HG02840 (cell line): ENCODE measurements at regions not wholly inside any gene's neighbourhood (a gene's known extent, or its start where the extent isn't known, plus 50 kb on each side); places are given as distances from the start of the nearest gene placed in this dataset.

Experiments used
- ATAC-seq: cut with Tn5 transposase; IDR thresholded peaks from one replicate; pipeline ENCODE4 v1.9.1; 2021; ENCODE audit warnings: mild to moderate bottlenecking, moderate library complexity, moderate number of reproducible peaks; ENCODE audit not compliant: unreplicated experiment, low FRiP score

DNA sequence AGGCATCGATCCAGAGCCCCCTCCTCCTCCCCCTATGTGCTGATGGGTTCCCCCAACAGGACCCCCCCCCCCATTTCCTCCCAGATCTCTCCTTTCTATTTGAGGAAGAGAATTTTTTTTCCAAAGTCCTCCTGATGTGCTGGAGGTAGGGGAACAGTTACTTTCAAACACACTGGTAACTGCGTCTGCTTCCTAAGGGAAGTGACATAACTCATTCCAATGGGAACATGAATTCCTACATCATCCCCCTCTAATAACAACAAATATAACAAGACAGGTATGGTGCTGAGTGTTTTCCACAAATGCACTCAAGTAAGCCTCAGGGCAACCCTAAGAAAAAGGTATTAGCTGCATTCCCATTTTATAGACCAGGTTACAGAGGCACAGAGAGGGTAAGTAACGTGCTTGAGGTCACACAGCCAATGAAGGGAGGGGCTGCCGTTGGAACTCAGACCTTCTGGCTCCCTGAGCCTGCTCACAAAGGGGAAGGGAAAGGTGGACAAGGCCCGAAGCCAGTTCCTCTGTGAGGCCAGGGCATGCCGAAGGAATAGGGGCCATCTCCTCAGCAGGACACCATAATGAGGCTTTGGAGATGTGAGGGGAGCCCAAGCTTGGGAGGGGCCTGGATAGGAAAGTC, 121.1 kb upstream of the NCOR2 start:
- ATAC-seq = no peak

- no peak for ATAC-seq
These were observed 120.5 kb upstream of the NCOR2 start for GRCh38 chr12:124687917-124688316.

DNA sequence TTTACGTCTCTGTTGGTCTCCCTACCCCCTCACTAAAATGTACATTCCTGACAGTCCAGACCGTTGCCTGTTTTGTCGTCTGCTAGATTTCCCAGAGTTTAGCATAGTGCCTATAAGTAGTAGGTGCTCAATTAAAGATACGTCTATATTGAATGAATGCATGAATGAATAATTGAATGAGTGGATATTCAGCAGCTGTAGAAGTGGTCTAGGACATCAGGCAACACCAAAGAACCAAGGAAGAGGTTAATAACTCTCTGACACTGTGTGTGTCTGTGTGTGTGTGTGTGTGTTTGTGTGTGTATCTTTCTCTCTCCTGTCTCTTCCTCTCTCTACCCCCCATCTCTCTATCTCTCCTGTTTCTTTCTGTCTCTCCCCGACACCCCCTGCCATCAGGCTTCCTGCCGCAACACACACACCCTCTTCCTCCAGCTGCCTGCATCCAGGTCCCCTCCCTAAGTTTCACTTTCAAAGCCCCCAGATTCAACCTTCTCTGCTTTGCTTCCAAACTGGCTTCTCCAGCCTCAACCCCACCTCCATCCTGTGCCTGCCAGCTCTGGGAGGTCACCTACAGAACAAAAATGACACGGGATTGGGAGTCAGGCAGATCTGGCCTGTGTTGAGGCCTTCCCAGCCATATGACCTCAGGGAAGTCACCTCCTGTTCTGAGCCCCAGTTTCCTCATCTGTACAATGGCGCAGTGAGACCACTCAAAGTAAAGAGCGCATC, 119.9 kb upstream of the NCOR2 start:
- ATAC-seq = no peak

DNA sequence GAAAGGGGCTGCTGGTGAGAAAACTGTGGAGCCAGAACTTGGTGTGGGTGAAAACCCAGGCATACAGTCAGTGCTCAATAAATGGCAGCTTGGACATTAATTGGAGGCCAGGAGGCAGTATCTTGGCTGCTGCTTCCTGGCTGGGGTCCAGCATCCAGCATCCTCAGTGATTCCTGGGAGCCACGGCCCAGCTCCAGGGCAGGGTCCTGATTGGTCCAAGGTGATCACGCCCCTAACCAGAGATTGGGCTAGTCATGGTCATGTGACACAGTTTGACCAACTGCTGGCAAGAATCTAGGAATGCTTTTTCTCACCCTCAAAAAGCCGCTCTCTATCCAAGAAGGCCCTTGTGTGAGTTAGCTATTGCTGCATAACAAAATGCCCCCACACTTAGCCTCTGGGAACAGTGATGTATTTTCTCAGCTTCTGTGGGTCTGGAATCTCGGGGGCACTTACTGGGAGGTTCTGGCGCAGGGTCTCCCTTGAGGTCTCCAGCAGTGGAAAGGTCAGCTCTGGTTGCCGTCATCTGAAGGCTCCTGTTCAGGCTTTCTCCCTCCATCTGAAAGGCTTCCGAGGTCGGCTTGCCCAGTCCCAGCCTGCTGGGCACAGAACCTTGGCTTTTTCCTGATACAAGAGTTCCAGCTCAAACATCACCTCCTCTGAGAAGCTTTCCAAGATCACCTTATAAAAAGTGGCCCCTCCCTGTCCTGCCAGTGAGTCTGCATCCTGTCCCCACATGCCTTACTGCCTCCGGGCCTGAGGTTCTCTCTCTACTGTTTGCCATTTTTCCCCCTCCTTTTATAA, 119.2 kb upstream of the NCOR2 start:
- no peak for ATAC-seq

DNA sequence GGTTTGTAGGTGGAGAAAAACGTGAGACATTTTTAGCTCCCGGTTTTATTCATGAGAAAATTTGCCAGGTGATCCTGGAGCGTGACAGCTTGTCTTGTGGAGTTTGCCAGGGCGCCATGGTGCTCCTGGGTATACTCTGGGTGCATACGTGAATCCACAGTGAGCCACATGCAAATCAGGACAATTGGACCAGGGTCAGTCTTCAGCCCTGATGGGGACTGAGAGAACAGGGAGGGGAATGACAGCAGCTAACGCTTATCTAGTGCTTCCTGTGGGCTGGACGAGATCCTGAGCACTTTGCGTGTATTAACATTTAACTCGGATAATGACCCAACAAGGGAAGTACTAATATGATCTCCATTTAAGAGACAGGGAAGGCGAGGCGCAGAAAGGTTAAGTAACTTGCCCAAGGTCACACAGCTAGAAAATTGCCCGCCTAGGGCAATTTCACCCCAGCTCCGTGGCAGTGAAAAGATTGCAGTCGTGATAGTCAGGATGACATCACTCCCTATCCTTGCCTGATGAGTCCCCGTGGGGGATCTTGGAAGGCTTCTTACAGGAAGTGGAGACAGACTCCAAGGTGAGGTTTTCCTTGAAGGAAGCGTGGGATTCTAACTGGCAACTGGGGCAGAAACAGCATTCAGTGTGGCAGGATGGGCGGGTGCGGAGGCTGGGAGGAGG, 118.4 kb upstream of the NCOR2 start:
- no peak for ATAC-seq

DNA sequence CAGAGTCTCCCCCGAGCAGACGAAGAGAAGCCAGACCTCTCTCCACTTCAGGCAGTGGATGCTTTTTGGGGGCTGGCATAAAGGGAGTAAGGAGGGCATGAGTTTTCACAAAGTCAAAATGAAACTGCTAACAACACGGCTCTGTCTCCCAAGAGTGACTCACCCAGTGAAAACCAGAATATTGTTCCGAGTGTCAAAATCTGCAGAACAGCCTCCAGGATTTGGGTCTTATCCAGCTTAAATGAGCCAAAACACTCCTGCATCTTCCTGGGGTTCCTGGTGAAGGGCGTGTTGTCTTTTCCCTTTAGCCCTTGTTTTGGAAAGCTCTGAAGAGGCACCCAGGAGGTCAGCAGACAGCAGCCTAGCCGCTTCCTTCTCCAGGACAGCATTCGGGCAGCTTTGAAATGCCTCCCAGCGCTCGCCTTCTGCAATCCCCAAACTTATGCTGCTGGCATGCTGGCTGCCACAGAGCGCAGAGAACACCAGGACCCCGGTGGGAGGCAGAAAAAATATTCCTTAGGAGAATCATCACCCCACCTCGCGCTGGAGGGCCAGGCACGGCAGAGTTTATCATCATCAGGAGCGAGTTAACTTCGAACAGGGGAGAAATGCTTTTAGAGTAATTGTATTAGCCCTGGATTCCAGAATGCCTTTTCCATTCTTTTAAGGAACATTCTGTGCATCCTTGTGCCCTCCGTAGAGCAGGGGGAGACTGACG, 117.7 kb upstream of the NCOR2 start:
- no peak for ATAC-seq

GRCh38 chr12:124684496-124684895, 117.1 kb upstream of the NCOR2 start:
- ATAC-seq = no peak

DNA sequence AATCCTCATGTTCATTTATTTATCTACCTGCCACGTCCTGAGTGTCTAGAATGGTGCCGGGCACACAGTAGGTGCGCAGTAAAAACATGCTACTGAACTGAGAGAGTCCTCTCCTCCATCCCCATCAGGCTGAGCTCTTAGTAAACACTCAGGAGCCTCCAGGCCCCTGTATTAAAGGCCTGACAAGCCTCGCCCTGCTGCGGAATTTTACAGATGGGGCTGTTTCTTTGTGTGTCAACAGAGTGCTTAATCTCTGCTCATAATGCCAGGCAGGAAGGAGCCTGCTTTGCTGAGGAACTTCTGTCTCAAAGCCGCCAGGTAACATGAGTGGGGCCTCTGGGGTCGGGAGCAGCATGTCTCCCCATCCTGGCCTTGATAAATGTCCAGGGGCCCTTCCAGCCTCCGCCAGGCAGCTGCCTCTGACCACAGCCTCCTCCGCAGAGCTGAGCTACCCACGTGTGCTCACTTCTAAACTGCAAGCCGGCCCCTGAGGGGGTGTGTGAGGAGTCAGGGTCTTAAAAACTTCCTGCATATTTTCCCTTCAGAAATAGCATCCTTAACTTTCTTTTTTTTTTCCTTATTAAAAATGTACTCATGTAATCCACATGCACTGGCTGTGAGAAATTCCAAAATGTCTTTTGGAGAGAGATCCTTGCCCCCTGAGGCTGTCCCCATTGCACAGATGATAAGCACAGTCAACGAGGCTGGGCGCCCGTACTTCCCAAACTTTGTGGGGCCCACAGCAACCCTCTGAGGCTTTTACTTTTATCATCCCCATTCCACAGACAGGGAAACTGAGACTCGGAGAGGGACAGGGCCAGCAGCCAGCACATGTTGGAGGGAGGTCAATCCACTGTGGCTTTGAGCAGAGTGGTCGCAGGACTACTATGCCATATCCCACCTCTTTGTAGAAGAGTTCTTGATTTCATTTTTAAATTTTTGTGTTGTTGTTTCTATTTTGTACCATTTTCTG, 116.0 kb upstream of the NCOR2 start:
- ATAC-seq = no peak

GRCh38 chr12:124682425-124683151, 115.2 kb upstream of the NCOR2 start:
- ATAC-seq = no peak

- no peak for ATAC-seq
These were observed 114.5 kb upstream of the NCOR2 start for GRCh38 chr12:124681779-124682391.

GRCh38 chr12:124680863-124681778, 113.7 kb upstream of the NCOR2 start:
- no peak for ATAC-seq

- no peak for ATAC-seq
These were observed 112.3 kb upstream of the NCOR2 start for GRCh38 chr12:124679533-124680371.

DNA sequence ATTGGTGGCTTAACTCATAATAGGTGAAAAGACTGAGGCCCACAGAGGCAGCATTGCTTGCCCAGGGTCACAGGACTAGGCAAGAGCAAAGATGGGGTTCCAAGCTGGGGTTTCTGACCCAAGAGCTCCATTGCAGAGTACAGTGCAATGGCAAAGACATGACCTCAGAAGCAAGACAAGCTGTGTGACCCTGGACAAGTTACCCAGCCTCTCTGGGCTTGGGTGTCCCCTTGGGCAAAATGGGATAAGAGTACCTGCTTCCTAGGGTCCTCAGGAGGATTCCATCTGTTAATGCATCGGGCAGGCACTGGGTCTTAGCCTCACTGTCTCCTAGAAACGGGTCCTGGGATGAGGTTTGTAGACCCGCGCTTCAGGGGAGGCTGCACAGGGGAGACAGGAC, 111.6 kb upstream of the NCOR2 start:
- ATAC-seq = no peak

GRCh38 chr12:124678421-124678893, 111.0 kb upstream of the NCOR2 start:
- no peak for ATAC-seq

DNA sequence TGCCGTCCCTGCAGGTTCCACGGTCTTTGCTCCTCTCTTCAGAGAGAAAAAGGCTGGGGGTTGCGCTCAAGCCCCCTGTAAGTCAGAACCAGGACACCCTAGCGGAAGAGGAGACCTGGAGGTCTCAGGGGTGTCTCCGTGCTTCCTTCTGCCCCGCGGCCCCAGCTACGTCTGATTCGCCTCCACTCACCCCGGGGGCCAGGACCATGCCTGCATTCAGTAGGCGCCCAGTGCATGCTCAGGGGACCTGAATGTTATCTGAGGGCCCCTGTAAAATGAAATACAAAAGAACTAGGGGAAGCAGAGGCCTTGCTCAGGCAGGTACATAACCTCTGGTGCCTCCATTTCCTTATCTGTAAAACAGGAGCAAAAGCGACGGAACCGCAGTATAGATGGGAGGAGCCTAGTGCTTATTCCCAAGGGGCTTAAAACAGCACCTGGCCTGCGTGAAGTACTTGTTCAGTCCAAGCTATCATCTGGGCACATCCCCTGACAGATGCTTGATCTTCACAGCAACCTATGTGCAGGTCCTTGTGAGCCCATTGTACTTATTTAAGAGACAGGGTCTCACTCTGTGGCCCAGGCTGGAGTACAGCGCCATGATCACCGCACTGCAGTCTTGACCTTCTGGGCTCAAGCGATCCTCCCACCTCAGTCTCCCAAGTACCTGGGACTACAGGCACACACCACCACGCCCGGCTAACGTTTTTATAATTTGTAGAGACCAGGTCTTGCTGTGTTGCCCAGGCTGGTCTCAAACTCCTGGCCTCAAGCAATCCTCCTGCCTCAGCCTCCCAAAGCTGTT, 110.3 kb upstream of the NCOR2 start:
- ATAC-seq = no peak
